ENCODE measurements at regions not wholly inside any gene's neighbourhood (a gene's known extent, or its start where the extent isn't known, plus 50 kb on each side); places are given as distances from the start of the nearest gene placed in this dataset.

DNA sequence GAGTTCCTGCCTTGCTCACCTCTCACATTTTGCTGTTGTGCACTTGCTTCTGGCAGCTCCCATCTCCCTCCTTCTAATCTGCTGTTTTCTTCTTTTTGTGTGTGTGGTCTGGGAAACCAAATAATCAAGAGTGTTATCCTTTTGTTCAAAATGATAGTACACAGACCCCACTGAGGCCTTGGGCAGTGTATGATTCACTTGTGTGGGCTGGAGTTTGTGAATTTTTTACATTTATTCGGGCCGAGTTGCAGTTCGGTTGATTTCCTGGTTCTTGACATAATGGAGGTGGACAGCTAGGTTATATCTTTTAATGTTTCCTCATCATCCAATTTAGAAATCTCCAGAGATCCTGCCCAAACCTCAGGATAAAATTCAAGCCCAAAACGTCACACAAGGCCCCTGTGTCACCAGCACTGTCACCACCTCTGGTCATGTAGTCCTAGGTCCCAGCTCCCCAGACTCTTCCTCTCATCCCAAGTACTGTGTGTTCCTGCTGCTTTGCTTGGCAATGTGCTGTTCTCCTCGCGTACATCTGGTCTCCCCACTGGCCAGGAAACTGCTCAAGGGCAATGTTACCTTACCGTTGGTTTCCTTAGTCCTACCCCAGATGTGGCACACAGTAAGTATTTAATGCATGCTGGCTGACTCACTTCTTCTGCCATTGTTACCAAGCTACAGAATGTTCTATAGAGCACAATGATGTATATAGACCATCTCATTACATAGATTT, 55.7 kb upstream of the PHACTR2 start:
- no peak for DNase-seq

DNA sequence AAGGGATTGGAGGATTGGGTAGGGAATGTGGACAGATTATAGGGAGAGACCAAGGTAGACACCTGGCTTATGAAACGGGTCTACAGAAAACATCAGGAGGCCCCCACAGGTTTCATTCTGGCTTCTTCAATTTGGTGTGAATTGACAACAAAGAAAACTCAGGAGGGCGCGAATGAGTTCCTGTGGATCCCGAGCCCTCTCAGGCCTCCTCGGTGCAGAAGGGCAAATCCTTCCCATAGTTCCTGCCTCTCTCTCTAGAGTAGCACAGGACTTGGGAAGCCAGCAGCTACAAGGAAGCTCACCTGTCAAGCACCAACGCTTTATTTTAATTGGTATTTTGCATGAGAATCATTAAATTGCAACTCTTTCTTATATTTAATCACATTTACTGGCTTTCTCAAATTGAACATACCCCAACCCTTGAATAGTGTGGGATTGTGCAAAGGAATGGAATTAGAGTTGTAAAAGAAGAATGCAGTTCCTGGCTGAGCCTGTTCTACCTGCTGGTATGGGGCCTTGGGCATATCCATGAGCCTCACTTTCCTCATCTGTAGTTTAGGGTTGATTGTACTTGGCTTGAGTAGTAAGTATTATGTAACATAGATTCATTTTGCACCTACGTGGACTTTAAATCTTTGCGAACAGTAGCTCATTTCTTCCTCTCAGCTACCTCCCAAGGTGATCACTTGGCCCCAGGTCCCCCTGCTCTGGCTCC, 56.4 kb upstream of the PHACTR2 start:
- DNase-seq, result no peak

DNA sequence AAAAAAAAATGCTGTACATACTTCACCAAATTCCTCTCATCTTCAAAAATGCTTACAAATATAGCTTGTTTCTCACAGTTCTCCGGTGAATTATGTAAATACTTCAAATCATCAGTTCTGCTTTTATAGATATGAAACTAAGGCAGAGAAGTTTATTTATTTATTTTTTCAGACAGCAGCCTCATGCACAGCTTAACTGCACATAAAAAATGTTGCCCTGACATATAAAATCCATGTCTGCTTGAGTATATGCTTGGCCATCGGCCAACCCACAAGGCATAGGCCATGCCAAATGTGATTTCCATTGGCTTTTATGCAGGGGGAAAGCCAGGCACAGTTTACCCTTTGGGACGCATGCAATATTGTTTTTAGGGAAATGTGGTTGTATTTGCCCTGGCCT, 57.3 kb upstream of the PHACTR2 start:
- DNase-seq, result no peak

DNA sequence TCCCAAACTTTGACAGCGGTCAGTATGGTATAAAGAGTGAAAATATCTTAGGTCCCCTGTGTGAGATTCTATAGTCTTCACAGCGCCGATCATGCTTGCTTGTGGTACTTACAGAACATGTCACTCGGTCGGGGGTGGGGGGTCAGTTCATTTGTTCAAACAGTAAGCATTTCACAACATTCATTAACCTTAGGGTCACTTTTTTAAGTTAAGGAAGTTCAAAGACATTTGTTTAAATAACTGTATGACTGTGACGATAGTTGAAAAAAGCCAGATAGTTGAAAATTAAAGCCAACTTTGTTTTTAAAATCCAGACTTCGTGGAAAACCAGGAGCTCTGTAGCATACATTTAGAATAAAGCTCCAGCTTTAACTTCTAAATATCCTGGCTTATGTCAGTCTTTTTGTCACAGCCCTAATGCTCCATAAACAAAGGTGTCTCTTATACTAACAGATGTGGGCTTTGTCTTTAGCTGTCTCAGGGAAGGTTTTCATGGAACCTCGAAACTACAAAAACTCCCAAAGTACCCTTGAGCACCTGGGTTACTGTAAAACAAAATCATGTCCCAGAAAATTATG, 57.9 kb upstream of the PHACTR2 start:
- DNase-seq, result no peak

DNA sequence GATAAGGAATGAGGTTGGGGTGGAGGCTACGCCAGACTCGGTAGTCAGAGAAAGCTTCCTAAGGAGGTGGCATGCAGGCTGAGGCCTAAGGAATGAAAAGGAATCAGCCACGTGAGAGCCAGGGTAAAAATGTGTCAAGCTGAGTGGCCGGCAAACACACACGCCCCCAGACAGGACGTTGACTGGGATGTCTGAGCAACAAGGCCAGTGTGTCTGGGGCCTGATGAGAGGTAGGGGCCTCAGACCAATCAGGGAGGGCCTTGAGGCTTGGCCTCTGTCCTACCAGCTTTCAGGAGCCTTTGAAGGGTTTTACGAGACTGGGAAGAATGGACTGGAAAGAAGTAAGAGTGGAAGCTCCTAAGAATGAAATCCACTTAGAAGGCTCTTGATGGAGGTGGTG, 61.0 kb upstream of the PHACTR2 start:
- DNase-seq, result no peak

DNA sequence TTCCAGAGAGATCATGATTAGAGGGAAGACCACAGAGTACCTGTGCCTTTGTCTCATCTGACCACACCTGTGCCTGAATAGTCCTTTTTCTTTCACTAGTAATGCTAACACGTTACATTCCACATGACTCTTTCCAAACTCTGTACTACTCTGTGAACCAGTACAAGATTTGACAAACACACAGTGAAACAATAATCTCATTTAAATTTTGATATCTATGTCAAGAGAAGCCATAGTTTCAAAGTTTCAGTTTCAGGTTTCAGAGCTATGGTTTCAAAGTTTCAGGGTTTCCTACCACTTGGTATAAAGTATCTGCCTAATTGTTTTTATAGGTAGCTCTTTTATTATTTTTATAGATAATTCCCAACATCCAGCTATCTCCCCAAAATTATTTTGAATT, 62.0 kb upstream of the PHACTR2 start:
- DNase-seq, result no peak

DNA sequence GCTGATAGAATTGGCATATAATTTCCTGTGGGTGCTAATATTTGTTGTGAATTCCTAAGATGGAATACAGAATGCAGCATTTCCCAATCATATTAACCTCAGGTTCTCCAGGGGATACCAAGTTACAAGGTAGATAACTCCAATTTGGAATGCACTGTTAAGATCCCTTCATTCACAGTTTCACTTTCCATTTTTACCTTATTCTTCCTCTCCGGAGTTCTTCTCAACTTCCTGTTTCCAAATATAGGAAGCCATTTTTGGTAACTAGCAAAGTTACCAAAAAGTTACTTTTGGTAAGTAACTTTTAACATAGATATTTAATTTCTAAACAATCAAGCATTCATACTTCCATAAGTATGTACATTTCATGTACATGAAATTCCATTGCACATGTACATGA, 63.5 kb upstream of the PHACTR2 start:
- DNase-seq, result no peak

- DNase-seq, result no peak
Observed at GRCh38 chr6:143613749-143614148, 64.0 kb upstream of the PHACTR2 start.

GRCh38 chr6:143612186-143612585, 65.6 kb upstream of the PHACTR2 start:
- no peak for DNase-seq

- DNase-seq, result no peak
Observed at GRCh38 chr6:143611580-143611979, 66.2 kb upstream of the PHACTR2 start.

DNA sequence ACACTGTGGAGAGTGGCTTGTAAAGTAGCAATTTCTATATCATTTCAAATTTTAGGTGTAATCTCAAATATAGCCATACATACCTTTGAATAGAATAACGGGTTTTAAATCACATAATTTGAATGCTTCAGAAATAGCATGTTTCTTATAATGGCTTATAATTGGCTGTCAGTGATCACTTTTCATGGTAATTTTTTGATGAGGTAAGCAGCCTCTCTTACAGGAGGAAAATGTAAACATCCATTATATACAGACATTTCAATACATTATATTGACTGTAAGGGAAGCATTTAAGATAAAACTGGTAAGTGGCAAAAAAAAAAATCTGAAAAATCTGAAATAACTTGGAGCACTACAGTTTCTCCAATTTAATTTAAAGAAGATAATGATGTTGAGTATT, 67.8 kb upstream of the PHACTR2 start:
- no peak for DNase-seq

DNA sequence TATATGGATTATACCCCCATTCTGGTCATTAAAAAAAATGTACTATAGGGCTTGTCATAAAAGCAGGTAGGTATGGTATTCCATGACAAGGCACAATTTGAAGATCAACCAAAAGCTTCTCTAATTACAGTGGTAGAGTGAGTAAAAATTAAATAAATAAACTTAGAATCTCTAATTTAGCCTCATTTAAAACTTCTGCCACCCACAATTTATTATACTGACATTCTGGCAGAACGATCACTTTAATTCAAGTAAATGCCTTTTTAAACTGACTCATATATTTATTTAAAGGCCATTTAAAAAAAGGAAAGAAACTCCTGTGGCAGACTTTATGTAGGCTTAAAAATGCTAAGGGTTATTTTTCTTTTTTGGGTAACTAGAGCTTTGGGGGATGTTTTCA, 68.3 kb upstream of the PHACTR2 start:
- no peak for DNase-seq

DNA sequence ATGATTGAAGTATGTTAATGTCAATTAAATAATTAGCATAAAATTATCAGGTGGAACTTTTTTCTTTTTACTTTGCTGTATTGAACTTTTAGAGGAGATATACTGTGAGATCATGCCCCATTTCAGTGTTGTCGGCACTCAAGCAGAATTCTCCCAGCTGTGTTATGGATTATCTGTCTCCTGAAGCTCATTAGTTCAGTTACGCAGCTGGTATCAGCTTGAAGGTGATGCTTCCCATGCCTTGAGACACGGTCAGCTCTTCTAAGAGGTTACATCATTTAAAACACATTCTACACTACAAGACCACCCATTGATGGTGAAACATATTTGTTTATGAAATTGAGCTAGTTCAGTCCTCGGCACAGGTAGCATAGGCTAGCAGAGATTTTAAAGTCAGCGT, 68.9 kb upstream of the PHACTR2 start:
- DNase-seq, result no peak

DNA sequence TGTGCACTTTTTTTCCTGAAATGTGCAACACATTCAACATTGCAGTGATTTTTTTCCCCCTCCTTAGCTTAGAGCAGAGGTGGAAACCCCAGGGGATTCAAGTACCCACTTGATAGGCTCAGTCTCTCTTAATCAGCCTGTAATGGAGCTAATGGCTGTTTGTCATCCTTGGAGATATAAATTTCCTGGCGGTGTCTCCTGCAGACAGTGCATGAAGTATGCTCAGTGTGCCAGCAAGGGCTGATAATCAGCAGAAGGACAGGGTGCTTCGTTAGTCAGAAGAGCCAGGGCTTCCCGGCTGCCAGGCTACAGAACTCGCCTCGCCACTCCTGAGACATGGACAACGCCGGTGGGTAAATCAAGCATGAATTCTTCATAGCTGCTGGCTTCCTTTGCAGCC, 69.8 kb upstream of the PHACTR2 start:
- DNase-seq, result no peak

DNA sequence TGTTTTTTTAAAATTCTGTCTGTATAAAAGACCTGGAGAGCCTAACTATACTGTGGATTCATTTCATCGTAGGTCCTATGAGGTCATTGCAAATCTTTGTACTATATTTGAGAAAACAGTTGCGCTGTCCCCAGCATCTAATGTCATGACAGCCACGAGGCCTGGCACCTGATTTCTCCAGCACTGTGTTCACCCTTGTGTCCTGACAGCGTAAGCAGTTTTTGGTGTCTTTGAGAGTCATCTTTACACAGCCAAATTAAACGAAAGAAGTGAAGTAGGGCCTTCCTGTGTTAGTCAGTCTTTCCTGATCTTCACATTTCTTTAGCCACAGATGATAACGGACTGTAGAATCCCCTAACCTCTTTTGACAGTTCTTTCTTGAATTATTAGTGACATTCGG, 70.6 kb upstream of the PHACTR2 start:
- DNase-seq, result no peak

GRCh38 chr6:143605906-143606521, 71.8 kb upstream of the PHACTR2 start:
- no peak for DNase-seq

- DNase-seq, result no peak
Observed at GRCh38 chr6:143603455-143603854, 74.3 kb upstream of the PHACTR2 start.

- no peak for DNase-seq
Observed at GRCh38 chr6:143601504-143601903, 76.3 kb upstream of the PHACTR2 start.

GRCh38 chr6:143600821-143601220, 76.9 kb upstream of the PHACTR2 start:
- DNase-seq, result no peak

DNA sequence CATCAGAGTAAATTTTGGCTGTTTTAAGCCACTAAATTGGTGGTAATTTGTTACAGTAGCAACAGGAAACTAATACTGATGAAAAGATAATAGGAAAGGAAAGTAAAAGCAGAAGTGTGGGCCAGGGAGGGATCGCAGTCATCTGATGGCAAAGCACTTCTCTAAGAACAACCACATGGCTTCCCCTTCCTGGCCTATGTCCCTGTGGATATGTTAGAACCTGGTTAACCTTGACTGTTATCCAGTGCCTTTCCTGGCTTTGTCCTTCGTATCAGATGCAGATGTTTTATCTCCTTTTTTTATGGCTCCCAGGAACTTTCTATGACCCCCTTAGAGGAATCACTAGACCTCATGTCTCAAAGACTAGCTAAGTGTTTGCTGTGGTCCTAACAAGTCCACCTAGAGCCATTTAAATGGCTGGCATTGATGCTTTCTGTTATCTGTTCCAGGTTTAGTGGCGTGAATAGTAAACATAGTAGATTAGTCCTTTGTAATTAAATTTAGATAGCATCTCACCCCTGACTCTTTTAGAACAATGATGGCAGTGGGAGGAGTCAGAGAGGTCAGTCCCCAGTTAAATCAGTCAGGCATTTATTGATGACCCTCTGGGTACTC, 79.2 kb upstream of the PHACTR2 start:
- peak in 3 of 5 donors; percentile 7 to 48 (median 10) for DNase-seq

GRCh38 chr6:143596866-143597265, 80.9 kb upstream of the PHACTR2 start:
- DNase-seq, result no peak

DNA sequence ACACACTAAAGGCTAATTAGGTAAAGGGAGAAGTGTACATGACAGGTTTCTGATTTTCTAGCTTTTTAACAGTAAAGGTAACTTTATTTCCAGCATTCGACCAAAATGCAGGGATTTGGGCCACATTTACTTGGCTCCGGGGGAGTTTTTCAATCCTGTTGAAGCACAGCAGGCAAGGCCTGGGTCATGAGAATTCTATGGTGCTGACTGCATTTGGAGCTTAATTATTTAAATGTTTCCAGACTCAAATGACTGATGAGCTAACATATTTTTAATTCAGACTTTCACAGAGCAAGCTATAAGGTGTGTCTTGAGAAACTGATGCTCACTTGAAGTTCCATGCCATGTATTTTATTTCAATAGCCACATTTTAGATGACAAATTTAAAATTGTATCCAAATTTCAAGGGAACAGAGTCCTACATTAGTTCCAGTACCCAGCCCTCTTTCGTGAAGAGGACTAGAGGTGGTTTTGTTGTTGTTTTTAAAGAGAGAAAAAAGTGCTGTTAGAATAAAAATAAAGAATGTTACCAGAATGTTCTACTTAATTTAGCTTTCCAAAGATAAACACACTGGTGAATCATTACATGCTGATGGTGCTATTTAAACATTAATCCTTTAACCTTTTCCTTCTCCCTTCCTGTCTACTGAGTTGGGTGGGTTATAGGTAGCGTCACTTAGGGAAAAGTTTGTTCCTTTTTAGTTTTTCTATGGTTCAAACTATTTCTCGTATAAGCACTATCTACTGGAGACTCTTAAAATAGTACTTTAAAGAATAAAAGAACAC, 82.3 kb upstream of the PHACTR2 start:
- DNase-seq, result no peak

DNA sequence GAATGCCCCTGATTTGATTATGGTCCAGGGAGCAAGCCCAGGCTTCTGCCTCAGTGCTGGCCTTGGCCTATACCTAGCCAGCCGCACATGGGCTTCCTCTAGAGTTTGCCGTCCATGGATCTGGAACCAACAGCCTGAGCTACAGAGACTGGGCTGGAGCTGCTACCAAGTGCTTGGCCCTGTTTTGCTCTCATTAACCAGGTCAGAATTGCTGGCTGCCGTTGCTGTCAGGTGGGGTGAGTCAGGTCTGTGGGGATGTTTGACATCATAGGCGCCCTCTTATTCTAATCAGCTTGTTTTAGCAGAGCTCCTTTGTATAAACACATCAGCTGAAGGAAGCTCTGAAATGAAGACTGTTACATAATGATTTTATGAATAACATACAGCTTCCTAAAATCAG, 83.1 kb upstream of the PHACTR2 start:
- no peak for DNase-seq

Data from T-helper 1 cell (primary cell).